ENCODE measurements at regions not wholly inside any gene's neighbourhood (a gene's known extent, or its start where the extent isn't known, plus 50 kb on each side); places are given as distances from the start of the nearest gene placed in this dataset.
"Not testable (repeated sequence)": the region's sequence is repeated elsewhere in the genome, so short reads cannot be mapped to it uniquely, and the experiment has no call there.

DNA sequence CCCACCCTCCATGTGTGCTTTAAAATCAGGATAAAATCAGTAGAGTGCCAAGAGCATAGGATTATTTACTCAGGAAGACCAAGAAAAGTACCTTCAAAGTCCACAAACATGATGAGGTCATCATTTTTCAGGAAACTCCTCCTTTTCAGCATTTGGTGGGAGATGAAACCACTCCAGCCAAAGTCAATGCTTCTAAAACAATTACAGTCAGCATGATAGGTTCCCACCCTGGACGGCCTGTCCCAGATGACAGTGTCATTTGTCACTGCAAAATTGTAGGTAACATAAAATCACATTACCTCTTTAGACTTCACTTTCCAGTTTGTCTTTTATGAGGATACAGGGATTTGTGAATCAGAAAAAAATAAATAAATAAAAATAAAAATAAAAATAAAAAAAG is 638.0 kb downstream of the SPATA31A6 start:
- not testable (repeated sequence) for H3K36me3 ChIP-seq (ENCODE audit: control insufficient read depth, insufficient read depth, low read length); H3K27me3 ChIP-seq (replicated peaks; ENCODE audit: control insufficient read depth, insufficient read depth, low read length); DNase-seq (ENCODE audit: extremely low read depth, insufficient read length); H3K4me3 ChIP-seq (replicated peaks; ENCODE audit: low read depth, low read length)

DNA sequence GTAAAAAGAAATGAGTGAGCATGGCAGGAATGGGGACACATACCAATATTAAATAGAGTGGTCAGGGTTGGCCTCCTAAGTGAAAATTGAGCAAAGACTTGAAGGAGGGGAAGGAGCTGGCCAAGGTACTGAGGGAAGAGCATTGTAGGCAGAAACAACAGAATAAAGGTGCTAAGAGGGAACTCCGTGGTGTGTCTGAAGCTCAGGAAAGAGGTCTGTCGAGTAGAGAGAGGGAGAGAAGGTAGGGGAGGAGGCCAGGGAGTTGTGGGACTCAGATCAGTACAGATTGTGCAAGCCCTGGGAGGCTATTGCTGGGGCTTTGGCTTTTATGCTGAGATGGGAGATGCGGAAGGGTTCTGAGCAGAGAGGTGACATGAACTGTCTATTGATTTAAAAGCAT is 664.7 kb downstream of the SPATA31A6 start:
- not testable (repeated sequence) for H3K4me3 ChIP-seq (replicated peaks; ENCODE audit: low read depth, low read length); H3K36me3 ChIP-seq (ENCODE audit: control insufficient read depth, insufficient read depth, low read length); H3K27me3 ChIP-seq (replicated peaks; ENCODE audit: control insufficient read depth, insufficient read depth, low read length); DNase-seq (ENCODE audit: extremely low read depth, insufficient read length)

DNA sequence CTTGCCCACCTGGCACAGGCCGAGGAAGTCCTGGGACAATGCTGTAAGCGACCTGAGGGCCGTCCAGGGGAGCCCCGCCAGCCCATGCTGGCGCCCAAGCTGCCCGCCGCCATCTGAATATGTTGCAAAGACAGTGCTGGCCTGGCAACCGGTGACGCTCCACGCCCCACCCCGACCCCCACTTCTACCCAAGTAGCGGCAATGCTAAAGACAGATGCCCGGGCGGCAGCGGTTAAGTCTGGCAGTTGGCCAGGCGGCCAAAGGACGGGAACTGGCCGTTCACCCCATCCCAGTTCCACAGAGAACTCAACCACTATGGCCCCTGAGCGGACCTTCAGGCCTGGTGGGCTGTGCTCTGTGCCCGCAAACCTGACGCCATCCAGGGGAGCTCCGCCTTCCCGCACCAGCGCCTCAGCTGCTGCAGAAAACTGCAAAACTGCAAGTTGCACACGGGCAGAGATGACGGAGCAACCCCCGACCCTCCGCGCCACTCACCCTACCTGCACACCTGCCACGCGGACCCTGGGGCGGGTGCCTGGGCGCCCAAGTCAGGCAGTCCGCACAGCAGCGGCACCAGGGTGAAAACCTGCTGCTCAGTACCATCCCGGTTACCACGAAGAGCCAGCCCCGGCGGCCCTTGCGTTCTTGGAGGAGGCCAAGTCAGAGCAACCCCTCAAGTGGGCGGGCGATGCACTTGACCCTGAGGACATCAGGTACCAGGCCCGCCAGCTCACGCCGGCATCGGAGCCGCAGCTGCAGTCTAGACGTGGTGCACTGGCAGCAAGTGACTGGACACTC is 667.6 kb downstream of the SPATA31A6 start:
- H3K36me3 ChIP-seq (ENCODE audit: control insufficient read depth, insufficient read depth, low read length); DNase-seq (ENCODE audit: extremely low read depth, insufficient read length); H3K27me3 ChIP-seq (replicated peaks; ENCODE audit: control insufficient read depth, insufficient read depth, low read length); H3K4me3 ChIP-seq (replicated peaks; ENCODE audit: low read depth, low read length): not testable (repeated sequence)

DNA sequence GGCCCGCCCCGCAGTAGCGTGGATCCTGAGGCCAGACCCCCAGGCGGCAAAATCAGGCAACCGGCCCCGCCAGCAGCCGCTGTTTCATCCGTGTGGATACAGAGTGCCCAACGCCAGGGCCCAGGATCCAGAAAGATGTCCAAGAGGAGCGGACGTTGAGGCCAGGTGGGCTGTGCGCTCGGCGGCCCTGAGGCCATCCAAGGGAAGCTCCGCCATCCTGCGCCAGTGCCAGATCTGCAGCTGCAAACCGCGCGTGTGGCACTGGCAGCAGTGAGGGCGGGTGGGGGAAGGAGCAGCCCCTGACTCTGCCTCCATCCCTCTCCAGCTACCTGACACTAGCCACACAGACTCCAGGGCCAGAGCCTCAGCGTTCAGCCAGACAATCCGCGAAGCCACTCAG is 668.2 kb downstream of the SPATA31A6 start:
- not testable (repeated sequence) for DNase-seq (ENCODE audit: extremely low read depth, insufficient read length)

DNA sequence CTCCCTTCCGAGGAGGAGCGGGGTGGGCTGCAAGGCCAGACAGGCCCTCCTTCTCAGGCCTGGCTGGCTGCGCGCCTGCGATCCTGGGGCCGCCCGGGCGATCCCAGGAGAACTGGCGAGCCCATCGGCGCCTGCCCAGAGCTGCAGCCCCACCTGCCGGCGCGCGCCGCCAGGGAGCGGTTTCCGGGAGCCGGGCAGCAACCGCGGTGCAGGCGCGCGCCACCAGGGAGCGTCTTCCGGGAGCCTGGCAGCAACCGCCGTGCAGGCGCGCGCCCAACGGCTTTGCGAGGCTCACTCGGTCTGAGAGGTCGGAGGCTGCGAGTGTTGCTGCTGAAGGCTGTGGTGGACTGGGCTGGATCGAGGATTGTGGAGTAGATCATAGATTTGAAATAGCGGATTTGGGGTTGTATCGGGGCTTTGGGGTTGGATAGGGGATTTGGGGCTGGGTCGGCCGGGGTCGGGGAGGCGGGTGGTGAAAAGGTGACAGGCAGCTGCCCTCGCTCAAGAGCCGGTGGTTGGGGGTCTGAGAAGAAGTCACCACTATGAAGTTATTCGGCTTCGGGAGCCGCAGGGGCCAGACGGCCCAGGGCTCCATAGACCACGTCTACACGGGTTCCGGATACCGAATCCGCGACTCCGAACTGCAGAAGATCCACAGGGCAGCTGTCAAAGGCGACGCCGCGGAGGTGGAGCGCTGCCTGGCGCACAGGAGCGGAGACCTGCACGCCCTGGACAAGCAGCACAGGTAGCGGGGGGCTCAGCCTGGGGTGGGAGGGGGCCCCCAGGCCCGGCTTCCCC is 668.9 kb downstream of the SPATA31A6 start:
- not testable (repeated sequence) for H3K27me3 ChIP-seq (replicated peaks; ENCODE audit: control insufficient read depth, insufficient read depth, low read length); H3K4me3 ChIP-seq (replicated peaks; ENCODE audit: low read depth, low read length); H3K36me3 ChIP-seq (ENCODE audit: control insufficient read depth, insufficient read depth, low read length)
- DNase-seq (ENCODE audit: extremely low read depth, insufficient read length) = peak; percentile 1

More for the DNA sequence above, 668.2 kb downstream of the SPATA31A6 start:
- not testable (repeated sequence) for H3K4me3 ChIP-seq (replicated peaks; ENCODE audit: low read depth, low read length); H3K36me3 ChIP-seq (ENCODE audit: control insufficient read depth, insufficient read depth, low read length); H3K27me3 ChIP-seq (replicated peaks; ENCODE audit: control insufficient read depth, insufficient read depth, low read length)

DNA sequence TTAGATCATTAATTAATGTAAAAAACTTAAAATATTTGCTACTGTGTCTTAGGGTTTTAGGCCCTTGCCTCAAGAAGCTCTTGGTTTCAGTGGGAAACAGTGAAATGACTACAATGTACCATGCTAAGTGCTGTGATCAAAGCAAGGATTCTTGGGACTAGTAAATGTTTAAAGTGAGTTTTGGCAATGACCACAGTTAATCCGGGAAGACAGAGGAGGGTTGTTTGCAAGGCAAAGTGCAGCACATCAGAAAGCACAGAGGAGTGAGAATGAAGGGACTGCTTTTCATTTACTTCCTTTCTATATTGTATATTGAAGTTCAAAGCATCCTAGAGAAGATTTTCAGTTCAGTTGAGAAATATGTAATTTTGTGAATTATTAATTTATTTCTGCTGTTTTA is 676.7 kb downstream of the SPATA31A6 start:
- DNase-seq (ENCODE audit: extremely low read depth, insufficient read length); H3K36me3 ChIP-seq (ENCODE audit: control insufficient read depth, insufficient read depth, low read length); H3K27me3 ChIP-seq (replicated peaks; ENCODE audit: control insufficient read depth, insufficient read depth, low read length); H3K4me3 ChIP-seq (replicated peaks; ENCODE audit: low read depth, low read length): not testable (repeated sequence)

DNA sequence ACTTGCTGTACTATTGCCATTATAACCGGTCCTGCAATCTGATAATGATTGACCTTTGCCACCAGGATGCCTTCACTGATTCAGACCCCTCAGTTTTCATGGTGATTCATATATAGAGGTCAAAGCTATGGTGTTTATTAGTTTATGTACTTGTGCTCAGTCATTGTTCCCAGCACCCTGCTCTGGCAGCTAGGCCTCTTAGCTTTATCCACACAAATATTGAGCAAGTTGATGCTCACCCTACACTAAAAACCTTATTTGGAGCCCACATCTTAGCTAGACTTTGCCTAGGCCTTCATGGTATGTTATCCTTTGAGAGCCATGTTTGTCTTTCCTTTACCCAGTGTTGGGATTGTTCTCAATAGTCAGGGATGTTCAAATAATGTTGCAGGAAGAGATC is 679.0 kb downstream of the SPATA31A6 start:
- H3K27me3 ChIP-seq (replicated peaks; ENCODE audit: control insufficient read depth, insufficient read depth, low read length); H3K4me3 ChIP-seq (replicated peaks; ENCODE audit: low read depth, low read length); H3K36me3 ChIP-seq (ENCODE audit: control insufficient read depth, insufficient read depth, low read length); DNase-seq (ENCODE audit: extremely low read depth, insufficient read length): not testable (repeated sequence)
